ENCODE measurements at regions not wholly inside any gene's neighbourhood (a gene's known extent, or its start where the extent isn't known, plus 50 kb on each side); places are given as distances from the start of the nearest gene placed in this dataset.

DNA sequence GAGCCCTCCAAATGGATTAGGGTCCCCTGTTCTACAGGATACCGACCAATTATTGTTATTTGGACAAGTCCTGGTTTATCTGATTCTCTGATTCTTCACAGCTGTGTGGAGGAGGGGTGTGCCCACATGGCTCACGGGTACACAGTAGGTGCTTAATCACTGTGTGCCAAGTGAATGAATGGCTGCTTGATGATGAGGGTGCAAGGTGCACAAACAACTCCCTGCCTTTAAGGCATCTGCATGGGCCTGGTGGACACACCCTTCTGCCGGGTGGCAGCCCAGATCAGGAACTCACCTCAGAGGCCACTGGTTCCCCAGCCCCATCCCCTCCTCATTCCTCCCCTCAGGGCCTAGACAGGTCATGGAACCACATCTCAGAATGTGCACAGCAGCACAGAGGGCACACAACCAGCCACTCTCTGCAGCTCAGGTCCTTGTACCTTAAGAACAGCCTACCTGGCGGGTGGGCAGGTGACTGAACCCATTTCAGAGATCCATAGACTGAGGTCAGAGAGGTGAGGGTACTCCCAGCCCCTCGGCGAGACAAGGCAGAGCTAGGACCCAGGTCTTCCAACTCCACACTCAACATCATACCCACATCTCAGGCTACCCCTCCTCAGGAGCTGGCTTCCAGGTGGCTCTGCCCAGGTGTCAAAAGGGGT lies 50.3 kb downstream of the SHANK2 start:
- no peaks in the 10 kb centered on the region for H3K9me3 ChIP-seq (ENCODE audit: insufficient read depth, low read depth, low read length)
- H3K27ac ChIP-seq (ENCODE audit: low read depth, low read length) = no peak overlapping the region
- H2AFZ ChIP-seq (ENCODE audit: low read depth, low read length) = no peak overlapping the region
- Mint-ChIP-seq H3K4me1 (ENCODE audit: low read depth, unreplicated experiment) (no peaks in the 10 kb centered on the region), H3K4me3 (ENCODE audit: unreplicated experiment) (no peak overlapping the region), H3K27me3 (ENCODE audit: low read depth, unreplicated experiment) (peaks cover 14% of the 10 kb centered on the region), H3K27ac (ENCODE audit: unreplicated experiment) (no peak overlapping the region), H3K36me3 (ENCODE audit: low read depth, unreplicated experiment) (no peaks in the 10 kb centered on the region), H3K9me3 (ENCODE audit: unreplicated experiment) (peaks cover 2% of the 10 kb centered on the region)
- H3K4me2 ChIP-seq (ENCODE audit: low read length) = no peak overlapping the region
- no peak for FAIRE-seq
- no peak overlapping the region for H3K9ac ChIP-seq (ENCODE audit: low read length)
- no peaks in the 10 kb centered on the region for H3K36me3 ChIP-seq (ENCODE audit: insufficient read depth, low read length)
- DNase-seq (ENCODE audit: low read depth) = no peak
- no peaks in the 10 kb centered on the region for H3K4me1 ChIP-seq (ENCODE audit: insufficient read depth, low read length)
- TF ChIP-seq CTCF (IDR thresholded peaks at IDR 0.05; ENCODE audit: insufficient read depth, low read depth, low read length) = no peak
- TF ChIP-seq EZH2 (IDR thresholded peaks at IDR 0.05; ENCODE audit: insufficient read depth, low read length) = no peak
- no peaks in the 10 kb centered on the region for H3K27me3 ChIP-seq (ENCODE audit: insufficient read depth, low read length)
- no peaks in the 10 kb centered on the region for H4K20me1 ChIP-seq (ENCODE audit: insufficient read depth, low read length)
- H3K79me2 ChIP-seq (ENCODE audit: insufficient read depth, low read length) = no peaks in the 10 kb centered on the region
- no peak overlapping the region for H3K4me3 ChIP-seq (ENCODE audit: insufficient read depth, low read depth, low read length)

GRCh38 chr11:71201231-71201630 lies 51.1 kb downstream of the SHANK2 start:
- no peaks in the 10 kb centered on the region for H3K79me2 ChIP-seq (ENCODE audit: insufficient read depth, low read length)
- TF ChIP-seq EZH2 (IDR thresholded peaks at IDR 0.05; ENCODE audit: insufficient read depth, low read length) (no peak), CTCF (IDR thresholded peaks at IDR 0.05; ENCODE audit: insufficient read depth, low read depth, low read length) (no peak)
- no peak overlapping the region for H2AFZ ChIP-seq (ENCODE audit: low read depth, low read length)
- no peak for FAIRE-seq
- H3K4me3 ChIP-seq (ENCODE audit: insufficient read depth, low read depth, low read length) = no peak overlapping the region
- H3K9me3 ChIP-seq (ENCODE audit: insufficient read depth, low read depth, low read length) = no peaks in the 10 kb centered on the region
- H3K27ac ChIP-seq (ENCODE audit: low read depth, low read length) = no peak overlapping the region
- H3K27me3 ChIP-seq (ENCODE audit: insufficient read depth, low read length) = no peaks in the 10 kb centered on the region
- no peaks in the 10 kb centered on the region for H3K4me1 ChIP-seq (ENCODE audit: insufficient read depth, low read length)
- no peak overlapping the region for H3K9ac ChIP-seq (ENCODE audit: low read length)
- no peaks in the 10 kb centered on the region for H3K4me1 Mint-ChIP-seq (ENCODE audit: low read depth, unreplicated experiment)
- H3K27ac Mint-ChIP-seq (ENCODE audit: unreplicated experiment) = no peak overlapping the region
- H3K36me3 ChIP-seq (ENCODE audit: insufficient read depth, low read length) = no peaks in the 10 kb centered on the region
- H3K36me3 Mint-ChIP-seq (ENCODE audit: low read depth, unreplicated experiment) = peaks cover 2% of the 10 kb centered on the region
- no peak overlapping the region for H3K4me2 ChIP-seq (ENCODE audit: low read length)
- no peak for DNase-seq (ENCODE audit: low read depth)
- peaks cover 14% of the 10 kb centered on the region for H3K27me3 Mint-ChIP-seq (ENCODE audit: low read depth, unreplicated experiment)
- H3K9me3 Mint-ChIP-seq (ENCODE audit: unreplicated experiment) = peaks cover 2% of the 10 kb centered on the region
- no peak overlapping the region for H3K4me3 Mint-ChIP-seq (ENCODE audit: unreplicated experiment)
- no peaks in the 10 kb centered on the region for H4K20me1 ChIP-seq (ENCODE audit: insufficient read depth, low read length)

DNA sequence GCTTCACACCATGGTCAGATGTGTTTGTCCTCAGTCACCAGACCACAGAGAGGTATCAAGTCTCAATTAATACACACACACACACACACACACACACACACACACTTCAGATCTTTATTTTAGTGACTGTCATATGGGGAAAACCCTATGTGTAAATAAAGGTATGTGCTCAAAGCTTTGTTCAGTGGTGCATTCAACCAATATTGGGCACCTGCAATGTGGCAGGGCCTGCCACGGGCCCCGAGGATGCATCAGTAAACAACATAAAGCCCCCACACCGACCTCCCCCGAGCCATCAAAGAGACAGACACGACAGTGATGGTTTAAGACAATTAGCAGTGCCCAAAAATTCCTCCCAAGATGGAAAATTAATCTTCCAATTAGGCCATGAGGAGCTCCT lies 51.6 kb downstream of the SHANK2 start:
- H4K20me1 ChIP-seq (ENCODE audit: insufficient read depth, low read length) = no peaks in the 10 kb centered on the region
- Mint-ChIP-seq H3K27ac (ENCODE audit: unreplicated experiment) (no peak overlapping the region), H3K27me3 (ENCODE audit: low read depth, unreplicated experiment) (peaks cover 14% of the 10 kb centered on the region), H3K36me3 (ENCODE audit: low read depth, unreplicated experiment) (peaks cover 2% of the 10 kb centered on the region), H3K4me3 (ENCODE audit: unreplicated experiment) (no peak overlapping the region), H3K9me3 (ENCODE audit: unreplicated experiment) (peaks cover 2% of the 10 kb centered on the region), H3K4me1 (ENCODE audit: low read depth, unreplicated experiment) (no peaks in the 10 kb centered on the region)
- TF ChIP-seq EZH2 (IDR thresholded peaks at IDR 0.05; ENCODE audit: insufficient read depth, low read length) (no peak), CTCF (IDR thresholded peaks at IDR 0.05; ENCODE audit: insufficient read depth, low read depth, low read length) (no peak)
- DNase-seq (ENCODE audit: low read depth) (no peak), FAIRE-seq (no peak)
- no peak overlapping the region for H2AFZ ChIP-seq (ENCODE audit: low read depth, low read length)
- H3K27ac ChIP-seq (ENCODE audit: low read depth, low read length) = no peak overlapping the region
- no peak overlapping the region for H3K9ac ChIP-seq (ENCODE audit: low read length)
- H3K79me2 ChIP-seq (ENCODE audit: insufficient read depth, low read length) = no peaks in the 10 kb centered on the region
- no peak overlapping the region for H3K4me3 ChIP-seq (ENCODE audit: insufficient read depth, low read depth, low read length)
- H3K27me3 ChIP-seq (ENCODE audit: insufficient read depth, low read length) = no peaks in the 10 kb centered on the region
- H3K9me3 ChIP-seq (ENCODE audit: insufficient read depth, low read depth, low read length) = no peaks in the 10 kb centered on the region
- no peak overlapping the region for H3K4me2 ChIP-seq (ENCODE audit: low read length)
- no peaks in the 10 kb centered on the region for H3K36me3 ChIP-seq (ENCODE audit: insufficient read depth, low read length)
- no peaks in the 10 kb centered on the region for H3K4me1 ChIP-seq (ENCODE audit: insufficient read depth, low read length)
